ENCODE measurements at regions not wholly inside any gene's neighbourhood (a gene's known extent, or its start where the extent isn't known, plus 50 kb on each side); places are given as distances from the start of the nearest gene placed in this dataset.

- TF ChIP-seq ZNF660 (tag by site-specific recombination; IDR thresholded peaks at IDR 0.05) = peak; percentile 55; the same call in 1 of the 2 replicates
- peak; percentile 42 for TF ChIP-seq GLIS1 (tag by site-specific recombination; IDR thresholded peaks at IDR 0.05)
- TF ChIP-seq ZNF473 (tag by site-specific recombination; IDR thresholded peaks at IDR 0.05) = no peak
- TF ChIP-seq GLIS2 (tag by site-specific recombination; IDR thresholded peaks at IDR 0.05) = peak; percentile 45; the same call in 1 of the 2 replicates
- TF ChIP-seq, protein P1, sequence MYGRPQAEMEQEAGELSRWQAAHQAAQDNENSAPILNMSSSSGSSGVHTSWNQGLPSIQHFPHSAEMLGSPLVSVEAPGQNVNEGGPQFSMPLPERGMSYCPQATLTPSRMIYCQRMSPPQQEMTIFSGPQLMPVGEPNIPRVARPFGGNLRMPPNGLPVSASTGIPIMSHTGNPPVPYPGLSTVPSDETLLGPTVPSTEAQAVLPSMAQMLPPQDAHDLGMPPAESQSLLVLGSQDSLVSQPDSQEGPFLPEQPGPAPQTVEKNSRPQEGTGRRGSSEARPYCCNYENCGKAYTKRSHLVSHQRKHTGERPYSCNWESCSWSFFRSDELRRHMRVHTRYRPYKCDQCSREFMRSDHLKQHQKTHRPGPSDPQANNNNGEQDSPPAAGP (tag by site-specific recombination; IDR thresholded peaks at IDR 0.05) = 0 out of 2 replicates have a peak, but pooled peaks have one; percentile 36
- TF ChIP-seq, protein P2, sequence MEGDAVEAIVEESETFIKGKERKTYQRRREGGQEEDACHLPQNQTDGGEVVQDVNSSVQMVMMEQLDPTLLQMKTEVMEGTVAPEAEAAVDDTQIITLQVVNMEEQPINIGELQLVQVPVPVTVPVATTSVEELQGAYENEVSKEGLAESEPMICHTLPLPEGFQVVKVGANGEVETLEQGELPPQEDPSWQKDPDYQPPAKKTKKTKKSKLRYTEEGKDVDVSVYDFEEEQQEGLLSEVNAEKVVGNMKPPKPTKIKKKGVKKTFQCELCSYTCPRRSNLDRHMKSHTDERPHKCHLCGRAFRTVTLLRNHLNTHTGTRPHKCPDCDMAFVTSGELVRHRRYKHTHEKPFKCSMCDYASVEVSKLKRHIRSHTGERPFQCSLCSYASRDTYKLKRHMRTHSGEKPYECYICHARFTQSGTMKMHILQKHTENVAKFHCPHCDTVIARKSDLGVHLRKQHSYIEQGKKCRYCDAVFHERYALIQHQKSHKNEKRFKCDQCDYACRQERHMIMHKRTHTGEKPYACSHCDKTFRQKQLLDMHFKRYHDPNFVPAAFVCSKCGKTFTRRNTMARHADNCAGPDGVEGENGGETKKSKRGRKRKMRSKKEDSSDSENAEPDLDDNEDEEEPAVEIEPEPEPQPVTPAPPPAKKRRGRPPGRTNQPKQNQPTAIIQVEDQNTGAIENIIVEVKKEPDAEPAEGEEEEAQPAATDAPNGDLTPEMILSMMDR (tag by site-specific recombination; IDR thresholded peaks at IDR 0.05) = peak; percentile 71
- peak; percentile 30; the same call in 1 of the 2 replicates for TF ChIP-seq ZBTB6 (tag by site-specific recombination; IDR thresholded peaks at IDR 0.05)
Measured at GRCh38 chr10:123573236-123574108, 92.7 kb upstream of the GPR26 start (continued).

- H3K4me1 ChIP-seq (ENCODE audit: control insufficient read depth, insufficient read depth, low read length) = 0 out of 2 replicates have a peak, but pooled peaks cover 2% of the 10 kb centered on the region
- no peak overlapping the region for H3K4me3 ChIP-seq (ENCODE audit: low read depth, low read length)
- TF ChIP-seq ZNF138 (tag by site-specific recombination; IDR thresholded peaks at IDR 0.05; ENCODE audit: borderline replicate concordance) (no peak), ZBTB48 (tag by site-specific recombination; IDR thresholded peaks at IDR 0.05) (no peak), ZNF768 (tag by site-specific recombination; IDR thresholded peaks at IDR 0.05) (no peak), GLIS1 (tag by site-specific recombination; IDR thresholded peaks at IDR 0.05) (peak; percentile 85), ZIC2 (tag by site-specific recombination; IDR thresholded peaks at IDR 0.05) (no peak), SALL2 (tag by site-specific recombination; IDR thresholded peaks at IDR 0.05; ENCODE audit: borderline replicate concordance) (no peak)
- no peak overlapping the region for H3K27ac ChIP-seq (ENCODE audit: extremely low read depth, low read depth, low read length)
- CTCF ChIA-PET = interaction anchor here (0.6 to 3.4 kb wide), 13 partner anchors 9 to 719 kb away, joined by 3 to 27 read pairs (median 4); no protein-coding TSS in a partner anchor
- no peaks in the 10 kb centered on the region for H3K36me3 ChIP-seq (ENCODE audit: control insufficient read depth in 2 of 2, insufficient read depth in 1 of 2, low read length in 2 of 2)
- POLR2A ChIA-PET = interaction anchor here (1.3 kb wide), 1 partner anchor 420 kb away, joined by 3 read pairs; the partner anchor contains the start of gene BUB3
- no peaks in the 10 kb centered on the region for H3K9me3 ChIP-seq (ENCODE audit: control insufficient read depth, insufficient read depth, low read depth, low read length)
Measured at GRCh38 chr10:123574109-123574698, 92.0 kb upstream of the GPR26 start.

DNA sequence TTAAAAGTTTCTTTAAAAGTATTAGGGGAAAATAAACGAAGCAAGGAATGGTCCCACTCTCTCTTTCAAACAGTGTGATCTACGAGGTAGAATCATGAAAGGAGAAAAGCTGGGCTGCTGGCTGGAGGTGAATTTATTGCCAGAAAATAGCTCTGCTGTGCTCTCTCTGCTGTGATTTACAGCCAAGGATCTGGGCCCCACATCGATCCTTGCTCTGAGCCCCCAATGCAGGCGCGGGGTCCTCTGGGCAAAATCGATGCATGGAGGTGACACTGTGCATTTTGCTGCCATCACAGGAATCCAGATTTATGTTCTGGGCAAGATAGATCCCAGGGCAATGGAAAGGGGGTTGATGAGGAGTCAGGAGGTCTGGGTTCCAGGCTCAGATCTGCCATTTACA, 91.0 kb upstream of the GPR26 start:
- ChIA-PET CTCF (interaction anchor here (0.5 to 3.4 kb wide), 8 partner anchors 9 to 404 kb away, joined by 3 to 27 read pairs (median 3); no protein-coding TSS in a partner anchor), POLR2A (no interaction called here)
- H3K4me1 ChIP-seq (ENCODE audit: control insufficient read depth, insufficient read depth, low read length) = 0 out of 2 replicates have a peak, but pooled peaks cover 2% of the 10 kb centered on the region
- H3K4me3 ChIP-seq (ENCODE audit: low read depth, low read length) = no peak overlapping the region
- H3K36me3 ChIP-seq (ENCODE audit: control insufficient read depth in 2 of 2, insufficient read depth in 1 of 2, low read length in 2 of 2) = no peaks in the 10 kb centered on the region
- no peaks in the 10 kb centered on the region for H3K9me3 ChIP-seq (ENCODE audit: control insufficient read depth, insufficient read depth, low read depth, low read length)
- H3K27ac ChIP-seq (ENCODE audit: extremely low read depth, low read depth, low read length) = no peak overlapping the region
- TF ChIP-seq ZBTB11 (tag by site-specific recombination; conservative IDR thresholded peaks at IDR 0.05; ENCODE audit: low read depth) (no peak), ZNF747 (tag by site-specific recombination; IDR thresholded peaks at IDR 0.05) (no peak), GFI1B (tag by site-specific recombination; IDR thresholded peaks at IDR 0.05) (no peak), ZNF510 (tag by site-specific recombination; IDR thresholded peaks at IDR 0.05; ENCODE audit: insufficient replicate concordance) (no peak), ZNF585B (tag by site-specific recombination; IDR thresholded peaks at IDR 0.05) (no peak), ZNF24 (tag by site-specific recombination; IDR thresholded peaks at IDR 0.05) (no peak), ZNF623 (tag by site-specific recombination; IDR thresholded peaks at IDR 0.05) (no peak)

Measured in HEK293 (cell line).